GM18507 (cell line): ENCODE measurements at regions not wholly inside any gene's neighbourhood (a gene's known extent, or its start where the extent isn't known, plus 50 kb on each side); places are given as distances from the start of the nearest gene placed in this dataset.
A peak's percentile ranks its signal among the peaks of the same experiment; 100 is the strongest.
"Not testable (repeated sequence)": the region's sequence is repeated elsewhere in the genome, so short reads cannot be mapped to it uniquely, and the experiment has no call there.

ENCODE experiments used
- DNase-seq: peaks from one replicate; pipeline ENCODE4 v3.0.0; 2011; ENCODE audit warnings: low read depth; ENCODE audit not compliant: insufficient read length; ENCODE audit errors: extremely low spot score
- FAIRE-seq: peaks from 2 replicates; lab custom pipeline; 2011; peaks lifted over from hg19 to GRCh38; lab: Jason Lieb, UNC

- no peak for DNase-seq
- no peak for FAIRE-seq
These were observed 121.6 kb upstream of the NDUFV2 start for GRCh38 chr18:8980918-8981317.

GRCh38 chr18:8982416-8983183, 119.9 kb upstream of the NDUFV2 start:
- FAIRE-seq, result no peak
- no peak for DNase-seq

GRCh38 chr18:8983195-8983594, 119.3 kb upstream of the NDUFV2 start:
- FAIRE-seq (no peak), DNase-seq (no peak)

DNA sequence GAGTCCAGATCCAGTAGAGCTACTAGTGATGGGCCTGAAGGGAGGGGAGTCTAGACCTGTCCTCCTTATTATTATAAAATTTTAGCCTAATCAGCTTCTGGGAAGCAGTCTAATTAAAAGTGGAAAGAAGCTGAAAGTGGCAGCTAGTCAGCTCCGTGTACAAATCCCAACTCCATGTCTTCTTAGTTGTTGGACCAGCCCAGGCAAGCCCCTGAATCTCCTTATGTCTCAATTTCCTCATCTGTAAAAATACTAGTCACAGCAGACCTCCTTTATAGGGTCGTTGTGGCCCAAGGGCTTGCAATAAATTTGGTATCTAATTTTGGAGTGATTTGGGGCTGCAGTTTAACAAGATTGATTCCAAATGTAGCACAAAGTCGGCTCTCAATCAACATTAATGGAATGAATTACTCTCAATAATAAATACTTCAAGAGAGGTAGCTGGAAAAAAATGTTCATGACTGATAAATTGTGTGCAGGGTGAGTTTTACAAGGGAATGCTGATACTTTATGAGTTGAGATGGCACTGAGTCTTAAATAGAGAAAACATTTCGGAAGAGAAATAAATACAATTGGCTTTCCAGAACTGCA, 118.3 kb upstream of the NDUFV2 start:
- DNase-seq, result no peak
- FAIRE-seq, result no peak

DNA sequence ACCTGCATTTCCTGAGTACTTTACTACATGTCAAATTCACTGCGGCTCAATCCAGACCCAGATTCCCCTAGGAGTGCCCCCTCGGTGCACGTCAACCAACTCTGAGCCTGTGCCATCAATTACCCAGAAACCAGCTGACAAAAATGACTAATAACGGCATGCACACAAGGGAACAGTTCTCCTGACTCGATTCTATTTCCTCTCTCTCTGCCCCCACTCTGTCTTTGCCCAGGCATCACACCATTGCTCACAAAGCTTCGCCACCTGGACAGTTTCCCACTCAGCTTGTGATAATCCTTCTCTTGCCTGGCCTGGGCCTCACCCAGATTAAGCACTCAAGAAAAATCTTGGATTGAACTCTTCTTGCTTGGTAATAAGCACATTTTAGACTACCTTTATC, 115.3 kb upstream of the NDUFV2 start:
- DNase-seq (no peak), FAIRE-seq (no peak)

DNA sequence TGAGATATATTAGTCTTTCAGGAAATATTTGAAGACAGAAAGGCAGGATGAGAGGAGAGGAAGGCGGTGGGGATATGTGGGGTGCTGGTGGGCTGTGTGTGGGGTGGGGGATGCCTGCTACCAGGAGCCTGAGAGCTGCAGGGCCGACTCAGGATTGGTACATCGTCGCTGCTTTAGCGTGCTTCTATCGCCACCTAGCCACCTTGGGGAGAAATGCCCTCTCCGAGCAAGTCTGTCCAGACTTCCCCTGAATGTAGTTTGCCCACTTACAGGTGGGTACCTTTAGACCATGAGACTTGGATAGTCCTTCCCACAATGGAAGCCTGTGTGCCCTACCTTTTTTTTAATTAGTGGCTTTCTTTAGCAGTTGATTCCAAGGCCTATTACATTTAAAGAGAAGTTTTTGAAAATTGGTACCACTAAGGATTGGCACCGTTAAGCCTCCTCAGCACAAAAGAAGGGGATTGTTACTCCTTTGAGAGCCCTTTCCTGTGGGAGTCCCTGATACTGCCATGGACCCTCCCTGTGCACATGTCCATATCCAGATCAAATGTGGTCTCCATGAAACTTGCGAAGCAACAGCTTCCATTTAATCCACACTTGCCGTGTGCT, 114.1 kb upstream of the NDUFV2 start:
- peak; percentile 50 for DNase-seq
- peak; percentile 80 for FAIRE-seq

DNA sequence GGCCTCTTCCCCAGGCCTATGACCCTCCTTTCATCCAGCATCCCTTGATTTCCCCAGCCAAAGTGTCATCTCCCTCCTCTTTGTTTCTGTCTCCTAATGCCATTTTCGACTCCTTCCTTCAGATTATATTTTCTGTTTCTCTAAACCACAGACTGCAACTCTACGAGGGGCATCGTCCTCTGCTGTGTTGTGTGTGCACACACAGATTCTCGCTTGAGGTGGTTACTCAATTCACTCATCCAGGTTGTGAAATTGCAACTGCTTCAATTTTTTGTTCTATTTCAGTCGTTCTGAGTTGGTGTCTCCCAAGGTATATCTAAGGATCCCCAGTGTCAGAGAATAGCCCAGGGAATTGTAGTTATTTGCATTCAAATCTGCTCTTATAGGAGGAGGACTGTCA, 113.5 kb upstream of the NDUFV2 start:
- DNase-seq (no peak), FAIRE-seq (no peak)

DNA sequence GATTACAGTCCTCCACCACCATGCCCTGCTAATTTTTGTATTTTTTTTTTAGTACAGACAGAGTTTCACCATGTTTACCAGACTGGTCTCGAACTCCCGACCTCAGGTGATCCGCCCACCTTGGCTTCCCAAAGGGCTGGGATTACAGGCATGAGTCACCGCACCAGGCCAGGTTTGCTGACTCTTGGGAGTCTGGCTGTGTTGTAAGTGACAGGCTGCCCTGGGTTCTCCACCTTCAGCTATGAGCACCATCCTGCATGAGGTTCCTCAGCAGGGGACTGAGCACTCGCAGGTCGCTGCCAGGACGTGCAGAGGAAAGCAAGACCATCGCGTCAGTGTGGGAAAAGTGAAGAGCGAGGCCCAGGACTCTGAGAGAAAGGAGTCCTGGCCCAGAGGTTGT, 112.6 kb upstream of the NDUFV2 start:
- no peak for FAIRE-seq
- DNase-seq, result no peak

GRCh38 chr18:8990276-8991031, 112.0 kb upstream of the NDUFV2 start:
- no peak for DNase-seq
- no peak for FAIRE-seq

DNA sequence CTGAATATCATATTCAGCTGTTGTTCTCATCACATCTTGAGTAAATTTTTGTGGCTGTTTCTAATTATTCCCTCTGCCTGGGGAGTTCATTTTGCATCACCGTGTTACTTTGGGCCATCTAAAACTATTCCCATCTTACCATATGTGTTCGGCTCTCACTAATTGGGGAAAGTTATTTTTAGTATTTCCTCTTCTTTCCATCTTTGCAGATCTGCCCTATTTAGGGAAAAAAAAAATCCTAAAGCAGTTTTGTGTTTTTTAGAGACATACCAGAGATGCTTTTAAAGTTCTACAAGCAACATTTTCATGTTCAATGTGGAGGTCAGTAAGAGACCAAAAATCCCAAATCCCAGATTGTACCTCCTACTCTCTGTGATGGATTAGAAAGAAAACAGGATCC, 111.3 kb upstream of the NDUFV2 start:
- no peak for DNase-seq
- no peak for FAIRE-seq

GRCh38 chr18:8992500-8992899, 110.0 kb upstream of the NDUFV2 start:
- not testable (repeated sequence) for DNase-seq, FAIRE-seq

DNA sequence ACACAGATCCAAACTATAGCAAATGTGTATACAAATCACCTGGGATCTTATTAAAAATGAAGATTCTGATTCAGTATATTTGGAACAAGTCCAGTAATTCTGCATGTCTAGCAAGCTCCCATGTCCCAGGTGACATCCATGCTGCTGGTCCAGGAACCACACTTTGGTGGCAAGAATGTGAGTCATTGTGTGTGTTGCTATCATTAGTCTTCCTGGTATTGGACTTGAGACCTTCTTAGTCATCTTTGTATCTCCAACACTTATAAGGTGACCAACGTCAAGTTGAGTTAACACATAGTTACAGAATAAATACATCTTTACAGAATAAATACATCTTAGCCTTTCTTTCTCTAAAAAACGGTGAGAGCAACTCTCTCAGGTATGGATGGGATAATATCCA, 107.9 kb upstream of the NDUFV2 start:
- no peak for DNase-seq
- no peak for FAIRE-seq

DNA sequence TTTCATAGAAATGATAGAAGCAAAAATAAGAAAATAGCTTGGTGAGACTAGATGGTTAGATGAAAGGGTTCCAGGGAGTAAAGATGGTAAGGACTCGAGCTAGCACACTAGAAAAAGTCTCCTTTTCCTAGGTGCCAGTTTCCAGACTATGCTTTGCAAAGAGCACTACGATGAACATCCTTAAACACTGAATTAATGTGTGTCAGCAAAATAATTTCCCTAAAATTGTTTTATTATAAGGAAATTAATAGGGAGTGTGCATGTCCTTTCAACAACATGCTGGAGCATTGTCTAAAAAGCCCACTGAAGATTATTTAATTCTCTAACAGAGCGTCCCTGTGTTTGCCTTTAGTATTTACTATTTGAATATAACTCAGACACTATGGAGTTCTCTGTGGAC, 107.4 kb upstream of the NDUFV2 start:
- DNase-seq, result no peak
- FAIRE-seq, result no peak

GRCh38 chr18:8996771-8997432, 105.6 kb upstream of the NDUFV2 start:
- DNase-seq, result no peak
- FAIRE-seq, result no peak

DNA sequence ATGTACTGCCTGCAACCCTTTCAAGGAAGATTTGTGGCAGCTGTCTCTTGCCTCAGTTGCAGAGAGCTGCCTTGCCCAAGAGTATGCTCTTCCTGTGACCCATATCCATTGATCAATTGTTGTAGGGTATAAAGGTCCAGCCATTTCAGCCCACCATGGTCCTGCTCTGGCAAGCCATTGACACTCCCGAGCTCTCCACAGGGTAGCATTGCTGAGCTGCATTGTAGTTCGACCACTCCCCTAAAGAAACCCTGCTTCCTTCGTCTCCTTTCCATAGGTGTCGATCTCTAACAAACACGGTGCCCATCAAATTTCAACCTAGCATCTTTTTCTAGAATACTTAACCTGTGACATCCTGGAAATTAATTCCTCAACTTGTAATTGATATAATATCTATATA, 104.9 kb upstream of the NDUFV2 start:
- FAIRE-seq, result no peak
- no peak for DNase-seq

DNA sequence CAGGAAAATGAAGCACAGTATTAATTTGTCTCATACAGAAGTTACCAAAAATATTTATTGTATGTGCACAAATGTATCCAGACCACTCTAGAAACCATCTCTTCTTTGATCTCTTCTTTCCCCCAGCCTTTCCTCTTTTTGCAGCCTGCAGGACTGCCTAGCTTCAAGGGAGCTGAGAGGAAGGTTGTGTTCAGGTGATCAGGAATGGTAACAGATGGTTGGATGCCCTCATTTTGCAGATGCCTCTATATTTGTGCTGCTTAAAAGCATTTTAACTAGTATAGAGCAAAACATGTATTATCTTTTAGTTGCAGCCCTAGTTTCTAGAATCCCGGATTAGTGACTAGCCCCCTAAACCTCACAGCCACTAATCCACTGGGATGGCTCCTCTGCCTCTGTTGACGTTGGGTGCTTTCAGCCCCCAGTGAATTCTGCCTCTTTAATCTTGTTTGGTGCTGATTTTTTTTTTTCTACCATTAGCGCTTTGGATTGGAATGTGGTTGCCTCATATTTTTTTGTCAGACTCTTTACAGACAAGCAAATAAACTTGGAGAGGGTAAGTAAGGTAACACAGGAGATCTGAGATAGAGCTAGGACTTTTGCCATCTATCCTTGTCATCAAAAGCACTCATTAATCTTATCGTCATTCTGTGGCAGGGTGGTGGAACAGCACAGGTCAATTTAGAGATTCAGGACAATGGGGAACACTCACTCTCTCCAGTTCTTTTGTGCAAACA, 103.8 kb upstream of the NDUFV2 start:
- DNase-seq, result no peak
- no peak for FAIRE-seq

- DNase-seq (no peak), FAIRE-seq (no peak)
These were observed 102.6 kb upstream of the NDUFV2 start for GRCh38 chr18:8999872-9000271.

GRCh38 chr18:9000733-9001132, 101.8 kb upstream of the NDUFV2 start:
- FAIRE-seq (no peak), DNase-seq (no peak)

- DNase-seq (no peak), FAIRE-seq (no peak)
These were observed 101.3 kb upstream of the NDUFV2 start for GRCh38 chr18:9001209-9001608.
